HAP-1 (cell line): ENCODE measurements at regions not wholly inside any gene's neighbourhood (a gene's known extent, or its start where the extent isn't known, plus 50 kb on each side); places are given as distances from the start of the nearest gene placed in this dataset.

Experiments
- DNase-seq, 2 experiments: peaks; one replicate each; pipeline ENCODE4 v3.0.0-alpha.2; 2016 to 2020; ENCODE audit warnings: low spot score in 2 of 2
- H3K27me3 ChIP-seq: fragments of 250-450 bp; sonication (Bioruptor Pico); 2 replicates; pipeline ENCODE4 v1.5.1; 2020; ENCODE audit warnings: low read depth, mild to moderate bottlenecking, moderate library complexity
- H3K36me3 ChIP-seq: fragments of 250-450 bp; sonication (Bioruptor Pico); replicated peaks from 2 replicates; pipeline ENCODE4 v1.5.1; 2020; ENCODE audit warnings: mild to moderate bottlenecking
- H3K4me1 ChIP-seq: fragments of 250-450 bp; sonication (Bioruptor Pico); 2 replicates; pipeline ENCODE4 v1.5.1; 2020; ENCODE audit warnings: mild to moderate bottlenecking
- H3K4me3 ChIP-seq: fragments of 250-450 bp; sonication (Bioruptor Pico); 2 replicates; pipeline ENCODE4 v1.5.1; 2020; ENCODE audit warnings: mild to moderate bottlenecking, moderate library complexity
- H3K9me3 ChIP-seq: fragments of 250-450 bp; sonication (Bioruptor Pico); 2 replicates; pipeline ENCODE4 v1.5.1; 2020; ENCODE audit warnings: mild to moderate bottlenecking, moderate library complexity
- in situ Hi-C: fragments of 300-500 bp; cut with MboI; formaldehyde crosslinking; loops from 3 replicates; pipeline ENCODE4 v1.14.3; 2020; ENCODE audit warnings: low sequenced_read_pairs, inconsistent platforms, mixed read lengths

DNA sequence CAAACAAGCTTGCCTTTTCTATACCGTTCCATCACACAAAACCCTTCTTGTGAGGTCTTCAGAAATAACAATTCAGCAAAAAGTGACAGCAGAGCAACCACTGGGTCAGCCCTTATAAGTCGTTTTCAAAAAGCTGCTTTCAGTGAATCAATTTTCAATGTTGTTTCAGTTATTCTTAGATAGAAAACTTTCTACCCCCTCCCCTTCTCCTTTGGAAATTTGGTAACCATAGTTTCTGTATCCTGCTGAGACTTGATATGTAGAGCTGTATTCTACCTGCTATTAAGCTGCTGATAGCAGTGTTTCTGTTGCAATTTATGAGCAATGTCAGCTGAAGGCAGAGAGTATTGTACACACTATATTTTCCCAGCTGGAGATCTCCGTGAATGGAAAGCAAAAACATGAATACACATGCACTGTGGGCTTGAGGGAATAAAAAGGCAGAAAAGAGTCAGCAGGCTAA lies 75.7 kb downstream of the ZNF608 start:
- H3K9me3 ChIP-seq: no peaks in the 10 kb centered on the region
- H3K4me3 ChIP-seq: no peak overlapping the region
- no peaks in the 10 kb centered on the region; the same call in 1 of the 2 replicates for H3K4me1 ChIP-seq
- no peaks in the 10 kb centered on the region for H3K36me3 ChIP-seq
- no peak for DNase-seq
- in situ Hi-C loops: no loop called here
- H3K27me3 ChIP-seq: no peaks in the 10 kb centered on the region

DNA sequence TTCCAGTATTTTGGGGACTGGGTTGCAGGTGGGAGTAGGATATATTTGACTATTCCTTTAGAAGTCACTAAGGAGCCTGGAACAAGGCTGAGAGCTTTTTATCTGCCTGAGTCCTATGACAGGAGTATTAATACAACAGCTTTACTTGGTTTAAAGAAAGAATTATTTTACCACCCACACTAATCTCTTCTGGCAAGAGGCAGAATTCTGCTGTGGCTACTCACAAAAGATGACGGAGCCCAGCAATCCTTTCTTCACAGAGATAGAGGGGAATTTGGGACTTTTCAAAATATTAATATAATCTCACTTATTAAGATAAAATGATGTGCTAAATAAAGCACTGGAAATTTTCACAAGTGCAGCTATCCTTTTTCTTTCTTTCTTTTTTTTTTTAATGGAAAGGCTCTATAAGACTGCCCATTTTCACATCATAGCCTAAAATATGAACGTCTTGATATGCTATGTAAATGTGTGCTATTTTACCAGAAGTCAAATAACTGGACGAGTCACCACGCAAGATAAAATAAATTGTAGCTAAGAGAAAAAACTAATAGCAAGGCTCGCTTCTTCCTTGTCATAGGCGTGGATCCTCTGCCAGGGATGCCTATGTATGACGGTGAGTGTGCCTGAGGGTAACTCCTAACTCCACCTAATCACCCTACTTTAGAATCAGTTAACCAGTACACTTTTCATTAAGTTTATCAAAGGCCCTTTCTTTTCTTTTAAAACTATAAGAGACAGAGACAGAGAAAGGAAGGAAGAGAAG lies 76.3 kb downstream of the ZNF608 start:
- Histone ChIP-seq H3K27me3 (no peaks in the 10 kb centered on the region), H3K4me3 (no peak overlapping the region), H3K36me3 (no peaks in the 10 kb centered on the region), H3K4me1 (no peaks in the 10 kb centered on the region; the same call in 1 of the 2 replicates), H3K9me3 (no peaks in the 10 kb centered on the region)
- DNase-seq: no peak
- in situ Hi-C loops: no loop called here

DNA sequence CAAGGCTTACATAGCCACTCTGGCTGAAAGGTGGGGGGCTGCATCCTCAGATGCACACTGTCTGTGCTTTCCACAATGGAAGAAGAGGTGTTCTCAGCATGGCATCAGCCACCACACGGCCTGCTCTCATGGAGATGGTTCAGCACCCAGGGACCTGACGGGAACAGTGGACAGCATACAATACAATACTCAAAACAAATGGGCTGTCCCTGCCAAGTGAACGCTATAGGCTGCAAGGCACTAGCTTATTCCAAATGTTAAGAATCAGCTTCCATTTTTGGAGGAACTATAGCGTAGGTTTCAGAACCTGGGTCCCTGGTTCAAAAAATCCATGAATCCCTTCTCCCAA lies 77.2 kb downstream of the ZNF608 start:
- Histone ChIP-seq H3K4me3 (no peak overlapping the region), H3K36me3 (no peaks in the 10 kb centered on the region), H3K27me3 (no peaks in the 10 kb centered on the region), H3K9me3 (no peaks in the 10 kb centered on the region), H3K4me1 (peaks cover 2% of the 10 kb centered on the region)
- no peak for DNase-seq
- in situ Hi-C loops: no loop called here

DNA sequence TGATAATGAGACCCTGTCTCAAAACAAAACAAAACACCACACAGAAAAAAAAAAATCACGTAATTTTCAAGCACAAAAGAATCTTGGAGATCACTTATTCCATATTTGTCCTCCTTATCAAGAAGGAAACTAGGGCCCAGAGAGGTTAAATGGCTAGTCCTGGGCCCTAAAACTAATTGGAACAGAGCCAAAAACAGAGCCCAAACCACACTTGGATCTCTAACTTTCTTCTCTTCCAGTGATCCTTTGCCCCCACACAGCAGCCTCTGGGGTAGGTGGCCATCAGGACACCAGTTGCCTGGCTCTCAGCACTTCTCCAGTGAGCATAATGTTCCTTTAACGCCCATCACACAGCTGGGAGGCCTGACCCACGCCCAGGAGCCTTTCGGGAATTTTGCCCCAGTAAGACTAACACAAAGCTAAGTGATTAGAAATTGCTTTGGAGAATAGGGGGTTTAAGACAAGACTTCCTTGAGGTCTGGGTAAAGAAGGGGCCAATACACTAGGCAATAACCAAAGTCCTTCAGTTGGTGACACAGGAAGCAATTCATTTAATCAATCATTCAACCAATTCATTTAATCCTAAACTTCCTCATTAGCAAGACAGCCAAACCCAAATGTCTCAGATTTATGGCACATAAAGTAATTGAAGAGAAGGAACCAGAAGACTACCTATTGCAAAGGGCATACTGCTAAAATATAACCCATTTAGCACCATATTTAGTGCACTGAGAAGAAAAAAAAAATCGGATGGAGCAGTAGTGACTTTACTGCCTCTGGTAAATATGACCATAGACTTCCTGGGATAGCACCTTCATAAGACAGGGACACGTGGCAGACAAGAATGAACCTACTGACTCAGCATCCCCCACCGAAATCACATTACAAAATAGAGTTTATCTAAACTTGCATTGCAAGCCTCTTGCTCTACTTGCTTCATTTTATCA lies 77.8 kb downstream of the ZNF608 start:
- Histone ChIP-seq H3K4me3 (no peak overlapping the region), H3K4me1 (peaks cover 8% of the 10 kb centered on the region), H3K27me3 (no peaks in the 10 kb centered on the region), H3K9me3 (no peaks in the 10 kb centered on the region), H3K36me3 (no peaks in the 10 kb centered on the region)
- DNase-seq: no peak
- in situ Hi-C loops: no loop called here

DNA sequence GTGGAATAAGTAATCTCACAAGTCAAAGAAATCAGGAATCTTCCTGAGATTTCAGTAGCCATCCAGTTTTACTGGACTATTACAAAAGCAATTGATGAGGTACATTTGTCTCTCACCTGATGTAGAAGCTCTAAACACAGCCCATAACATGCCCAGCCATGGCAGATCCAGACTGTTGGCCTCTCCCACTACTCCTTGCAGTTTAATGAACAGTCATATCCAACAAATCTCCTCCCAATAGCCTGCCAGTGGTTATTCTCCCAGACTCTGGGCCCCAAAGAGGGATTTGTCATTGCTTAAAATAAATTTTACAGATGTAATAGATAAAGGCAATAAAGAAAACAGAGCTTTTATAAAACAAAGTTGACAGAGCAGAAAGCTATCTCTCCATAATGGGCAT lies 80.8 kb downstream of the ZNF608 start:
- Histone ChIP-seq H3K9me3 (no peaks in the 10 kb centered on the region), H3K36me3 (no peaks in the 10 kb centered on the region), H3K4me1 (peaks cover 34% of the 10 kb centered on the region), H3K4me3 (no peak overlapping the region), H3K27me3 (no peaks in the 10 kb centered on the region)
- in situ Hi-C loops: no loop called here
- DNase-seq: no peak

DNA sequence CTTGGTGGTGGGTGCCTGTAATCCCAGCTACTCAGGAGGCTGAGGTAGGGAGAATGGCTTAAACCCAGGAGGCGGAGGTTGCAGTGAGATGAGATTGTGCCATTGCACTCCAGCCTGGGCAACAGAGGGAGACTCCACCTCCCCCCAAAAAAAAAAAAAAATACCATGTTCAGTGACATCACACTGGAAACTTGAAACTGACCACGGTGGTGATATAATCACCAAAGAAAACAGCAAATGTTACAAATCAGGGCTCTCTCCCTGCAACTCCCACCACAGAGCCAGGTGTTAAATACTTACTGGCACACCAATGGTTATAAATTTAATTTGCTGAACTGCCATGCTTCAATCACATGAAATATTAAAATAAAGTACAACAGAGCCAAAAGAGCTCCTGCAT lies 81.4 kb downstream of the ZNF608 start:
- H3K9me3 ChIP-seq: no peaks in the 10 kb centered on the region
- no peaks in the 10 kb centered on the region for H3K36me3 ChIP-seq
- peaks cover 40% of the 10 kb centered on the region for H3K4me1 ChIP-seq
- in situ Hi-C loops: no loop called here
- no peaks in the 10 kb centered on the region for H3K27me3 ChIP-seq
- H3K4me3 ChIP-seq: no peak overlapping the region
- DNase-seq: no peak

DNA sequence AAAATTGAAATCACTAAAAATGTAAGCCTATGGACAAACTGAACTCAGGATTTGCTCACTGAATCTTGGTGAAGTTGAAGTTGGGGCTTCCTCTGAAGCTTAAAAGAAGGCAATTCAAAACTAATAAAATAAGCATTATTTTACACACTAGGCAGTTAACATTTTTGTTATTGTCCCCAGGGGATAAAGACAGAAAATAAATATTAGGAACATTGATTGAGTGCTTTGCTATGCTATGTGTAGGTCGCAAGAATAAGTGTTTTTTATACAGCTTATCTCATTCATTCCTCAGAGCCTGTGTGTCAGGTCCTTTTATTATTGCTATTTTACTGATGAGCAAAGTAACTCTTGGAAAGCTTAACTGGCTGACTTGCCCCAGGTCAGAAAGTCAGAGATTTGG lies 82.2 kb downstream of the ZNF608 start:
- in situ Hi-C loops: no loop called here
- Histone ChIP-seq H3K4me3 (no peak overlapping the region), H3K4me1 (peaks cover 47% of the 10 kb centered on the region), H3K9me3 (no peaks in the 10 kb centered on the region), H3K36me3 (no peaks in the 10 kb centered on the region), H3K27me3 (no peaks in the 10 kb centered on the region)
- no peak for DNase-seq

DNA sequence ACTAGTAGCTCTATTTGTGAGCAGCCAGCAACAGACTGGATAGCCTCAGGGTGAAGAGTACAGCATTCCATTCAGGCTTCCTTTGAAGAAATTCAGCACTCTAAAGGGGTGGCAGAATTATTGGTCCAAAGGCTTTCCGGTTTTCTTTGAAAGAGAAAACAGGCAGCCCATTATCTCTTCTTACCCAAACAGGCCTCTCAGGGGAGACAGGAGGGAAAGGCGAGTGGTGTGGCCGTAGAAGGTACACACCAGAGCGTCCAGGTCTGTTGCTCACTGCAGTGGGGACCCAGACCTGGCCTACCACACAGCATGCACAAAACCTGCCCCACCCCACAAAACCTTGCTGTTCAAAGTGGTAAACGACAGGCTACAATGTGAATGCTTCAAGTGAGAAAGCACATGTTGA lies 83.3 kb downstream of the ZNF608 start:
- Histone ChIP-seq H3K4me3 (no peak overlapping the region), H3K27me3 (no peaks in the 10 kb centered on the region), H3K9me3 (no peaks in the 10 kb centered on the region), H3K36me3 (no peaks in the 10 kb centered on the region), H3K4me1 (peaks cover 48% of the 10 kb centered on the region)
- in situ Hi-C loops: no loop called here
- DNase-seq: peak; percentile 65 to 89

DNA sequence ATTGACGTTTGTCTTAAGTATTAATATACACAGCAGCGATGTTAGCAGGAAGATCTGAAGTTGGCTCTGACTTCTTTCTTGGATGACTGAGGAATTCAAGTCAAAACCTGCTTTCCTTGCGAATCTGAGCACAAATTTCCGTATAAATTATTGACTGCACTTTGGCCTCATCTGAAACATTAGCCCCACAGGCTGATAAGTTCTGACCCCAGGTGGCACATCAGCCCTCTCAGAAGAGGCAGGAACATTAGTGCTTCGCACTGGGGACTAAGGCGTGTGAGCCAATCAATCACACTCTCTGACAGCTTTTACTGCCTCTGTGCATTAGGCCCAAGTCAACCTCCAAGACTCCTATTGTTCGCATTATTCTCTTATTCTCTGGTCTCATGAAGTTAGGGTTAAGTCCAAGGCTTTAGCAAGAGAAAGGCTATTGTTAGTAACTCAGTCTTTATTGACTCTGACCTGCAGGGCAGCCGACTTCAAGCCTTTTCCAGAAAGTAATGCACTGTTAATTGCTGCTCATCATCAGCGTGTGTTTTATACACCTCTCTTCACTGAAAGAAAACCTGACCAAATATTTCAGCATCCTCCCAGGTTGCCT lies 84.2 kb downstream of the ZNF608 start:
- DNase-seq: peak; percentile 85 to 100
- peaks cover 48% of the 10 kb centered on the region for H3K4me1 ChIP-seq
- H3K27me3 ChIP-seq: no peaks in the 10 kb centered on the region
- H3K9me3 ChIP-seq: no peaks in the 10 kb centered on the region
- in situ Hi-C loops: no loop called here
- H3K4me3 ChIP-seq: no peak overlapping the region
- H3K36me3 ChIP-seq: no peaks in the 10 kb centered on the region

DNA sequence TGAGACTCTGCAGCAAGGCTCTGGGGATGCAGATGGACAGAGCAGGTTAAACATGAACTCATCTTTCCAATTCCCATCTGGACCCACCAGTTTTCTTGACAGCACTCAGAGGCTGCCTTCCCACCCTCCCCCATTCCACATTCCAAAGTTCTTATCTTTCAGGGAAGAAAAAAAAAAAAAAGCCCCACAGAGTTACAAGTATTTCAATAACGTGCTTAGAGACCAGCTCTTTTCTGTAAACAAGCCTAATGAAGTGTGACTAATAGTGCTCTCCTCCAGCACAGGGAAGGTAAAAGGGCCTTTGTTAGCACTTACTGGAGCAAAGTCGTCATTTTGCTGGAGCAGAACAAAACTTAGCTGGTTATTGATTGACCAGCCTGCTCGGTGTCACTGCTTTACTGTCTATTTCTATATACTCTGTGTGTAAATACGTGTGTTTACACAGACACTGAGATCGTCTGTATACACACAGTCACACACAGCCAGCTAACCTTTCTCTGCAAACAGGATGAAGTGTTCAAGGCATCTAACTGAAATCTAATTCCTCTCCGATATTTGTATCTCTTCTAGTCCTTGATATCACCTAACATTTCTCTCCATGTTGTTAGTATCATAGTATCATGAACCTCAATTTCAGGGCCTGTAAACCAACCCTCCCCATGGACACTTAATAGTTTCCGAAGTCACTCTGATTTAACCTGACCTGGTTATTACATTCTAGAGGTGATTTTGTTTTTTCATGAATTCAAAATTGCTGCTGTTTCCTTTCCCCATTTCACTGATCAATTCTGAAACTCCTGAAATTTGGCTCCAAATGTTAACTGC lies 84.9 kb downstream of the ZNF608 start:
- peak; percentile 67 to 93 for DNase-seq
- no peaks in the 10 kb centered on the region for H3K27me3 ChIP-seq
- no peaks in the 10 kb centered on the region for H3K9me3 ChIP-seq
- no peaks in the 10 kb centered on the region for H3K36me3 ChIP-seq
- in situ Hi-C loops: no loop called here
- H3K4me1 ChIP-seq: peaks cover 50% of the 10 kb centered on the region
- H3K4me3 ChIP-seq: no peak overlapping the region

DNA sequence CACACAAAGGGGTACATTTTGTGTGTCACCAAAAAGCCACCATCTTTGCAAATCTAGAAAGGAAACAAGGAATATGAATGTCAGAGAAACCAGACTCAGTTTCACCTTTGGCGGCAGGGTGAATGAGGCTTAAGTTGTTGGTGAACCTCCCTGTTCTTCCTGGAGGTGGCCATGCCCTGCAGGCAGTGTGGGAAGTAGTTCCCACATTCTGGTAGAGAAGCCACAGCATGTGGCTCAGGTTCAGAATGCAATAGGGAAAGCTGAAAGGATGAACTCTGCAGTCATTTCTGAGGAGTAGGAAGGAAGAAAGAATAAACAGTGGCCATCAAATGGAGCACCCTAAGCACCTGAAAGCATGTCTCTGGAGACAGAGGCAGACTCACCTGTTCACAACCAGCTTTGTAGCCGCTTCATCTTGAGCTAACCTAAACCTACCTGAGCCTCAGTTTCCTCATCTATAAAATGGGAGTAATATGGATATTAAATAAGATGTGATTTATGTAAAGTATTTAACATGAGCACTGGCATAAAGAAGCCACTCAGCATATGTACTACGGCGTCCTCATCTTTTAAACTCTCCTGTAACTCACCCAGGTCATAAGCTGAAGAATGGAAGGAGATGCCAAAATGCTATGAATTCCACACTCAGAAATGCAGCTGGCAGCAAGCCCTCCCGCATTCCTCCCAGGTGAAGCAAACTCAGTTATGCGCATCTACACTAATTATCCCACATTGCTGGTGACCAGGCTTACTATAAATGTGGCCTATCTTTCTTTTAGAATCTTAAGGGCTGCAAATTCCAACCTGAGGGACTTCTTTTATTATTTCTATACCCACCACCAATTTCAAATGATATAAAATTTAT lies 86.0 kb downstream of the ZNF608 start:
- Histone ChIP-seq H3K4me3 (no peak overlapping the region), H3K9me3 (no peaks in the 10 kb centered on the region), H3K27me3 (no peaks in the 10 kb centered on the region), H3K4me1 (peaks cover 61% of the 10 kb centered on the region), H3K36me3 (no peaks in the 10 kb centered on the region)
- DNase-seq: peak in 1 of 2 experiments; percentile 22
- in situ Hi-C loops: no loop called here

DNA sequence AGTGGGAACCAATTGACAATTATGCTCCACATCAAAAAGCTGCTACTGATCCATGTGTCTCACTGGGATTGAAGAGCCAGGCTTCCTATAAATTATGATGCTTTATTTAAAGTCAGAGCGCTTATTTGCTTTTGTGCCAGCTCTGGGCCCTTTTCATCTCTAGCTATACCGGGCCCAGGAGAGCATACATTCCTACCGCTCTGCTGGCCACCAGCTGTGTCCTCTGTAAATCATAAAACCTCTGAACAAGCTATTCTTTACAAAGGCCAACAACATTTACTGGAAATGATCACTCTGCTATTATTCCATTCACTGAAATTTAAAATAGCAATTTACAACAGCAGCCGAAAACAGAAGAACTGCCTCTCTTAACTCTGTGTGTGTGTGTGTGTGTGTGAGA lies 86.6 kb downstream of the ZNF608 start:
- Histone ChIP-seq H3K4me1 (peaks cover 63% of the 10 kb centered on the region), H3K9me3 (no peaks in the 10 kb centered on the region), H3K4me3 (no peak overlapping the region), H3K27me3 (no peaks in the 10 kb centered on the region), H3K36me3 (no peaks in the 10 kb centered on the region)
- DNase-seq: peak in 1 of 2 experiments; percentile 44
- in situ Hi-C loops: no loop called here
